ENCODE measurements at regions not wholly inside any gene's neighbourhood (a gene's known extent, or its start where the extent isn't known, plus 50 kb on each side); places are given as distances from the start of the nearest gene placed in this dataset.

DNA sequence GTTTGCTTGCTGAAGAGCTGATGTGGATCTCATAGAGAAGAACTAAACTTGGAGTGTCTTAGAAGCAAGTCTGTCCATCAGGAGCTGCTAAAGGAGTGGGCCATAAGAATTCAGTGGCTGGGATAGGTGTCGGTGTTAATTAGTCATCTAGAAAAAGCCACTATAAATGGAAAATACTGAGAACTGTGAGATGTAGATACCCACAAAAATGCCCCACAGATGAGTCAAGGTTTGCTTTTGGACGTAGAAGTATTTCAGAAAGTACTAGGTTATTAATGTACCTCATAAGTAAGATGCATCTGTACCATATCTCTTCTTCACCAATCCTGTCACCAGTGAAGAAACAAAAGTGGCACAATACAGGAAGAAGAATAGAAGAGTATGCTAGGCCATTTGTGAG, 530.9 kb upstream of the TGFBR2 start:
- TF ChIP-seq, protein P1, sequence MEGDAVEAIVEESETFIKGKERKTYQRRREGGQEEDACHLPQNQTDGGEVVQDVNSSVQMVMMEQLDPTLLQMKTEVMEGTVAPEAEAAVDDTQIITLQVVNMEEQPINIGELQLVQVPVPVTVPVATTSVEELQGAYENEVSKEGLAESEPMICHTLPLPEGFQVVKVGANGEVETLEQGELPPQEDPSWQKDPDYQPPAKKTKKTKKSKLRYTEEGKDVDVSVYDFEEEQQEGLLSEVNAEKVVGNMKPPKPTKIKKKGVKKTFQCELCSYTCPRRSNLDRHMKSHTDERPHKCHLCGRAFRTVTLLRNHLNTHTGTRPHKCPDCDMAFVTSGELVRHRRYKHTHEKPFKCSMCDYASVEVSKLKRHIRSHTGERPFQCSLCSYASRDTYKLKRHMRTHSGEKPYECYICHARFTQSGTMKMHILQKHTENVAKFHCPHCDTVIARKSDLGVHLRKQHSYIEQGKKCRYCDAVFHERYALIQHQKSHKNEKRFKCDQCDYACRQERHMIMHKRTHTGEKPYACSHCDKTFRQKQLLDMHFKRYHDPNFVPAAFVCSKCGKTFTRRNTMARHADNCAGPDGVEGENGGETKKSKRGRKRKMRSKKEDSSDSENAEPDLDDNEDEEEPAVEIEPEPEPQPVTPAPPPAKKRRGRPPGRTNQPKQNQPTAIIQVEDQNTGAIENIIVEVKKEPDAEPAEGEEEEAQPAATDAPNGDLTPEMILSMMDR (IDR thresholded peaks at IDR 0.05) = no peak
- no peak for TF ChIP-seq POLR2AphosphoS5 (IDR thresholded peaks at IDR 0.05)
- no peak for TF ChIP-seq POLR2A (IDR thresholded peaks at IDR 0.05)
